A673 (cell line): ENCODE measurements at regions not wholly inside any gene's neighbourhood (a gene's known extent, or its start where the extent isn't known, plus 50 kb on each side); places are given as distances from the start of the nearest gene placed in this dataset.

Experiments
- BruUV-seq: library from RNA; stranded (reverse); fragments of 400-500 nt; replicated peaks from 2 replicates; lab custom pipeline; 2021; lab: Mats Ljungman, UMichigan
- CTCF ChIA-PET: fragments of 300-600 bp; sonication (Branson Sonifier 250); formaldehyde crosslinking; loops from one replicate; lab custom pipeline; 2022; ENCODE audit warnings: antibody characterized with exemption; lab: Charles Lee
- POLR2A ChIA-PET: fragments of 300-600 bp; sonication (Branson Sonifier 250); formaldehyde crosslinking; loops from one replicate; lab custom pipeline; 2022; ENCODE audit warnings: antibody characterized with exemption; ENCODE audit not compliant: low non-redundant PET; lab: Charles Lee
- DNase-seq: peaks from one replicate; pipeline ENCODE4 v3.0.0-alpha.2; 2015; ENCODE audit warnings: low spot score
- H3K27ac ChIP-seq: fragments of 200-600 bp; sonication (generic); 2 replicates; pipeline ENCODE4 v1.5.1; 2016; ENCODE audit warnings: mixed run types, low read depth, mild to moderate bottlenecking, mixed read lengths, antibody characterized with exemption, low read length; ENCODE audit not compliant: poor library complexity, severe bottlenecking
- H3K27me3 ChIP-seq: fragments of 200-600 bp; sonication (generic); replicated peaks from 2 replicates; pipeline ENCODE4 v1.6.1; 2017; ENCODE audit warnings: mixed run types, low read depth, mild to moderate bottlenecking, mixed read lengths, antibody characterized with exemption, low read length; ENCODE audit not compliant: insufficient read depth, poor library complexity
- H3K36me3 ChIP-seq: fragments of 200-600 bp; sonication (generic); 2 replicates; pipeline ENCODE4 v1.6.1; 2016; ENCODE audit warnings: mixed run types, mild to moderate bottlenecking, mixed read lengths, antibody characterized with exemption, low read length; ENCODE audit not compliant: insufficient read depth, poor library complexity, severe bottlenecking
- H3K4me1 ChIP-seq: fragments of 200-600 bp; sonication (generic); 2 replicates; pipeline ENCODE4 v1.6.1; 2017; ENCODE audit warnings: mixed run types, mild to moderate bottlenecking, mixed read lengths, antibody characterized with exemption, low read length; ENCODE audit not compliant: insufficient read depth, poor library complexity, severe bottlenecking
- H3K4me3 ChIP-seq: fragments of 200-600 bp; sonication (generic); 2 replicates; pipeline ENCODE4 v1.5.1; 2016; ENCODE audit warnings: low read depth, mixed run types, mild to moderate bottlenecking, mixed read lengths, low read length; ENCODE audit not compliant: poor library complexity, severe bottlenecking
- H3K9me3 ChIP-seq: fragments of 200-600 bp; sonication (generic); 2 replicates; pipeline ENCODE4 v1.6.1; 2016; ENCODE audit warnings: mixed run types, low read depth, mild to moderate bottlenecking, mixed read lengths, antibody characterized with exemption, low read length; ENCODE audit not compliant: poor library complexity, severe bottlenecking
- EZH2 ChIP-seq: fragments of 200-600 bp; sonication (generic); IDR thresholded peaks from 2 replicates; pipeline ENCODE4 v1.6.1; 2017; ENCODE audit warnings: borderline replicate concordance, low read depth, mild to moderate bottlenecking, mixed read lengths, antibody characterized with exemption, low read length; ENCODE audit not compliant: poor library complexity, severe bottlenecking
- intact Hi-C: fragments of 100-400 bp; cut with micrococcal nuclease; formaldehyde crosslinking; loops from one replicate; pipeline ENCODE4 v1.10.0; 2022; ENCODE audit not compliant: unreplicated experiment
- TF ChIP-seq, protein P1 (sequence below): fragments of 300-800, 200-600 bp; sonication (generic); conservative IDR thresholded peaks from 2 replicates; pipeline ENCODE4 v1.5.1; 2017; ENCODE audit warnings: low read depth, mild to moderate bottlenecking, antibody characterized with exemption, low read length, moderate library complexity, mixed read lengths

DNA sequence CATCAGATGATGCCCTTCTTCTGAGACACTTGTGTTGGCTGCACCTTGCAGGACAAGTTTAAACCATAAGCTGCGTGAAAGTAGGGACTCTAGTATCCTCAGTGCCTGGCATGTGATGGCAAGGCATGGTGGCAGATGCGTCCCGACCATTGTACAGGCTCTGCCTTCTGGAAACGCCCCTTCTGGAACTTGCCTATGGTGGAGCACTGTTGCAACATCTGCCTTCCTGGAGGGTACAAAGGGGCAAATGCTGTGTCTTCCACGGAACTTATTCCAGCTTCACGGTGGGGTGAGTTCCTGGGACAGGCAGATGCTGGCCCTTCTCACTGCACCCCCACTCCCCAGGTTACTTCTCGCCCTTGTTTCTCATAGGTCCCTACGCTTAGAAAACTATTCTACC, 232.8 kb downstream of the THBS2 start:
- Histone ChIP-seq H3K9me3 (peaks cover 5% of the 10 kb centered on the region), H3K27me3 (no peaks in the 10 kb centered on the region), H3K27ac (no peak overlapping the region), H3K4me3 (no peak overlapping the region), H3K4me1 (no peaks in the 10 kb centered on the region), H3K36me3 (no peaks in the 10 kb centered on the region)
- ChIA-PET POLR2A (no interaction called here), CTCF (no interaction called here)
- BruUV-seq = no TSS peak
- intact Hi-C loops = no loop called here
- no peak for DNase-seq
- no peak for TF ChIP-seq EZH2
- TF ChIP-seq, protein P1, sequence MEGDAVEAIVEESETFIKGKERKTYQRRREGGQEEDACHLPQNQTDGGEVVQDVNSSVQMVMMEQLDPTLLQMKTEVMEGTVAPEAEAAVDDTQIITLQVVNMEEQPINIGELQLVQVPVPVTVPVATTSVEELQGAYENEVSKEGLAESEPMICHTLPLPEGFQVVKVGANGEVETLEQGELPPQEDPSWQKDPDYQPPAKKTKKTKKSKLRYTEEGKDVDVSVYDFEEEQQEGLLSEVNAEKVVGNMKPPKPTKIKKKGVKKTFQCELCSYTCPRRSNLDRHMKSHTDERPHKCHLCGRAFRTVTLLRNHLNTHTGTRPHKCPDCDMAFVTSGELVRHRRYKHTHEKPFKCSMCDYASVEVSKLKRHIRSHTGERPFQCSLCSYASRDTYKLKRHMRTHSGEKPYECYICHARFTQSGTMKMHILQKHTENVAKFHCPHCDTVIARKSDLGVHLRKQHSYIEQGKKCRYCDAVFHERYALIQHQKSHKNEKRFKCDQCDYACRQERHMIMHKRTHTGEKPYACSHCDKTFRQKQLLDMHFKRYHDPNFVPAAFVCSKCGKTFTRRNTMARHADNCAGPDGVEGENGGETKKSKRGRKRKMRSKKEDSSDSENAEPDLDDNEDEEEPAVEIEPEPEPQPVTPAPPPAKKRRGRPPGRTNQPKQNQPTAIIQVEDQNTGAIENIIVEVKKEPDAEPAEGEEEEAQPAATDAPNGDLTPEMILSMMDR = no peak

DNA sequence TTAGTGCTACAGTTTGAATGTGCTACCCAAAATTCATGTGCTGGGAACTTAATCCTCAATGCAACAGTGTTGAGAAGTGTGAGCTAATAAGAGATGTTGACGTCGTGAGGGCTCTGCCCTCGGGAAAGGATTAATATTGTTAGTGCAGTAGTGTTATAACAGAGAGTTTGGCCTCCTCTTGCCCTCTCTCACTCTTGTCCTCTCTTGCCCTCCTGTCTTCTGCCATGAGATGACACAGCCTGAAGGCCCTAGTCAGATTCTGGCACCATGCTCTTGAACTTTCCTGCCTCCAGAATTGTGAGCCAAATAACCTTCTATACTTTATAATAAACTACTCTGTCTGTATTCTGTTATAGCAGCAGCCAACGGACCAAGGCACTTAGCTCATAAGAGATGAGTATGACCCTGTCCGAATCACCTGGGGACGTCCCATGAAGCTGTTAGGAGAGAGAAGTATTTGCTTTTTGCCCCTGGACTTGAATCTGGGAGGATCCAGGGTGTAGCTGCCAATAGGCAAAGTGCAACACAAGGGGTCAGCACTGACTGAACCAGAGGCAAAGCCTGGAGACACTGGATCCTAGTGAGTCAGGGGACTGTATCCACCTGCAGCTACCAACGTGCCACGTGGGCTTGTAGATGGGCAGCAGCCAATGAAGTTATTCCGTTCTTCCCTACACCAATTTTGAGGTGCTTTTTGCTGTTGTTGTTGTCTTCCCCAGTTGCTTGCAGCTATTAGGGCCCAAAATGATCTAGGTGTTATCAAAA, 233.7 kb downstream of the THBS2 start:
- POLR2A ChIA-PET = no interaction called here
- intact Hi-C loops = no loop called here
- BruUV-seq = no TSS peak
- Histone ChIP-seq H3K36me3 (no peaks in the 10 kb centered on the region), H3K9me3 (peaks cover 5% of the 10 kb centered on the region), H3K27ac (no peak overlapping the region), H3K4me3 (no peak overlapping the region), H3K27me3 (no peaks in the 10 kb centered on the region), H3K4me1 (no peaks in the 10 kb centered on the region)
- CTCF ChIA-PET = no interaction called here
- TF ChIP-seq, protein P1 = no peak
- no peak for TF ChIP-seq EZH2
- no peak for DNase-seq

DNA sequence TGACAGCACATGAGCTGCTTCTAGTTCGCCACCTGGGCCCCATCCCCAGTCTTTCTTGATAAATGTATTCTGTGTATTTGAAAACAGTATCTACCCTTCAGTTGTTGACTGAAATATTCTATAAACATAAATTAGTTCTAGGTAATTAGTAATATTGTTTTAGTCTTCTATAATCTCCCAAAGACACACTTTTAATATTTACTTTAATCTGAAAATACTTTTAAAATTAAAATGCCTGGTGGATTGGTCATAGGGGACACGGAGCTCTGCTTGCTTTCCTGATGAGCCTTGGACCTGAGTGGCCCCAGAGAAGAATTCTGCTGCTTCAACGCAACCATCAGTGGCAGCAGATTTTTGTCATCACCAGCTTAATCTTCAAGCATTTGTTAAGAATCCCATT, 234.5 kb downstream of the THBS2 start:
- BruUV-seq = no TSS peak
- TF ChIP-seq, protein P1 = no peak
- TF ChIP-seq EZH2 = no peak
- Histone ChIP-seq H3K27me3 (no peaks in the 10 kb centered on the region), H3K9me3 (peaks cover 5% of the 10 kb centered on the region), H3K4me1 (no peaks in the 10 kb centered on the region), H3K36me3 (no peaks in the 10 kb centered on the region), H3K27ac (no peak overlapping the region), H3K4me3 (no peak overlapping the region)
- intact Hi-C loops = no loop called here
- no peak for DNase-seq
- ChIA-PET CTCF (no interaction called here), POLR2A (no interaction called here)
